ENCODE measurements at regions not wholly inside any gene's neighbourhood (a gene's known extent, or its start where the extent isn't known, plus 50 kb on each side); places are given as distances from the start of the nearest gene placed in this dataset.
A peak's percentile ranks its signal among the peaks of the same experiment; 100 is the strongest.

- no peak for DNase-seq
These were observed 131.2 kb upstream of the CYP1B1 start for GRCh38 chr2:38207168-38207567.

GRCh38 chr2:38203446-38203810 is 127.5 kb upstream of the CYP1B1 start:
- DNase-seq: no peak

DNA sequence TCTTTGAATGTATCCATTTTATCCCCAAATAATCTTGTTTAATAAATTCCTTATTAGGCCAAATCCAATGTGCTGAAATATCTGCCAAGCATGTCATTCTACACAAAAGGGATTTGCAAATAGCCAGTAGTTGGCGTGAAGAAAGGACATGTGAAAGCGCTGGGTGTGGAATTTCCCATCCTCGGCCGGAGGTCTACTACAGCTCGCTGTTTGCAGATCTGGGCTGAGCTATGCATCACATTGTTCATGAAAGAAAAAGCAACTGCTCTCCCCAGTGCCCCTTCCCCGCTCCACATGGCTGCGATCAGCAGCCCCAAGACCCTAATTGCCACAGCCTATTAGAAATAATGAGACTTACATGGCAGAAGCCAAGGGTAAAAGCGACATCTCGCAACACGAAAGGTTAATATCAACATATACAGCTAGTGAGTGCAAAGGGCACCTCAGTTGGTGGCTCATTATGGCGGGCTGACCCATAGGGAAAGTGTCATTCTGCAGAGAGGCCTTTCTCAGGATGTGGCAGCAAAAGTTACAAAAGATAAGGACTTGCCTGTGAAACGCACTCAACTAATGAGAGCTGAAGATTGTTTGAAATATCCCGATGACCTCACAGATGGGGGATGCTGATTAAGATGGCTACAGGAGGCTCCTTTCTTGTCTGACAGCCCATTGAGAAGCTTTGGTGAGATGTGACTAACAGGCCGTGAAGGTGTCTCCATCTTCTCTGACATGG is 126.9 kb upstream of the CYP1B1 start:
- DNase-seq: no peak

GRCh38 chr2:38201784-38202183 is 125.8 kb upstream of the CYP1B1 start:
- DNase-seq: no peak

GRCh38 chr2:38200598-38200997 is 124.6 kb upstream of the CYP1B1 start:
- no peak for DNase-seq

- no peak for DNase-seq
These were observed 123.2 kb upstream of the CYP1B1 start for GRCh38 chr2:38199127-38199526.

- no peak for DNase-seq
These were observed 118.8 kb upstream of the CYP1B1 start for GRCh38 chr2:38194751-38195150.

GRCh38 chr2:38192976-38193375 is 117.0 kb upstream of the CYP1B1 start:
- no peak for DNase-seq

- DNase-seq: no peak
These were observed 116.1 kb upstream of the CYP1B1 start for GRCh38 chr2:38192046-38192445.

DNA sequence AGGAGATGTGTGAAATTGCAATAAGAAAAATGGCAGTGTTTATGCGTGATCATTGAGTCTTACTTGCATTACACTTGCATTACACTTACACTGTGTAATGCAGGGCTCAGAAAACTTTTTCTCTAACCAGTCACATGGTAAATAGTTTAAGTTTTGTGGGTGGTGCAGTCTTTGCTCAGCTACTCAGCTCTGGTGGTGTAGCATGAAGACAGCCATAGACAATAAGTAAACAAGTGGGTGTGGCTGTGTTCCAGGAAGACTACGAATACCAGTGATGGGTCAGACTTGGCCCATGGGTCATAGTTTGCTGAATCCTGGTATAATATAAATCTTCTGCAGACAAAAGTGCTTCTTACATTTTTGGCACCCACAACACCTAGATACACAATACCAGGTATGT is 115.6 kb upstream of the CYP1B1 start:
- no peak for DNase-seq

DNA sequence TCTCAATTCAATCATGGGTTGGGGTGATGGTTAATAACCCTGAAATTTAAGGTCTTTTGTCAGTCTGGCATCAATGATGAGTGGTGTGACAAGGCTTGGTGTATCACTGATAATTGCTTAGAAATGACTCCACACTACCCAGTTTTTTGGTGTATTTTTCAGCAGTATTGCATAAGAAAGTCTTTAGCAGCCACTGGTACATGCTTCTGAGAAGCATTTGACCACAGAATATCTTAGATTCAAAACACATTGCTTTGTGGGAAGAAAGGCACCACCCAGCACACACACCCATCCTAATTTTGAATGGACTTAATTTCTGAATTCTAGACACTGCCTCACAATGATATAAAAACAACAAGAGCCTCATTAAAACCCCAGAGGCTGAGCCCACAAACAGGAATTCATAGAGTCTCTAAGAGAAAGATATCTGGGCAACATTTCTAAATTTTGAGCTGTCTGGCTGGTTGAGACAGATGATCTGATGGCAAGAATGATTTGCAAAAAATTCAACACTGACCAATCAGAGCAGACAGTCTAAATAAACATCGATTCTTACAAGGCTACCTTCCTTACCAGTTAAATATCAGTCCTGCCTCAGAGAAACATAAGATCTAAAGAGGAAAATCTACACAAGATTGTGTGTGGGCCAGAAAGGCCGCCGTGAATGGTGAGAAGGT is 114.7 kb upstream of the CYP1B1 start:
- no peak for DNase-seq

DNA sequence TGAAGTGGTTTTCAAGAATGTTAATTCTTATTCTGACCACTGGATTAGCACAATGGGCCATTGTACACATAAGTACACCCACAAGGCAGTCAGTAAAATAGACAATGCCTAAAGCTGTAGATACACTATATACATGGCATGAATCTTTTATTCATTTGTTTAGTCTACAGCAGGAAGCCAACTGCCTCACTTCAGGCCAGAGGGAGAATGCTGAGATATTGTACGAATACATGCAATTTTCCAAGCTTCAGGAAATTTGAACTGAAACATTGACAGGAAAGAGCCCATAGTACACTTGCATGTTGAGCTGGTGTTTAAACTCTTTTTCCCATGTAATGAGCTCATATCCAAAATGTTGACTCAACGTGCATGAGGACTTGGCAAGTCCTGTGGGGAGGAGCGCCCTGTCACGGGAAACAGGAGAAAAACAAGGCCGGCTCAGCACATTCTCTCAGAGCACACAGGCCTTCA is 111.6 kb upstream of the CYP1B1 start:
- DNase-seq: no peak

DNA sequence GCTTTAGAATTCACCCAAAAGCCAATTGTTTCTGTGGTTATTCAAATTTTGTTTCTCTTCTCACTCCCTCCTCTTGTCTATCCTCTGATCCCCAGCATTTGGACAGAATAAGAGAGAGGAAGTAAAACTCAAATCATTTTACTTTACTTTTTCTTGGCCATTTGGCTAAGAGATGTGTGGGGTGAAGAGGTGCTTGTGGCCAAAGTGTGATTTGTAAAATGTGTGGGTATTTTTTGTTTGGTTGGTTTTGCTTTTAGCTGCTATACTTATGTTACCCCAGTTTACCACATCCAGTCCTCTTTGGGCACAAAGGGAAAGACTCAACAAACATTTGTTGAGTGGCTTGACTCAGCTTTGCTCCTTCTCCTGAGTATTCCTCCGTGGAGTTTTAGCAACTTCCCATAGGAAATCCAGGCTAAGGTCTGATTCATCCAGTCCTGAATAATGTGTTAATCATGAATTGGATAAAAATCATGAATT is 109.1 kb upstream of the CYP1B1 start:
- no peak for DNase-seq

- no peak for DNase-seq
These were observed 106.6 kb upstream of the CYP1B1 start for GRCh38 chr2:38182492-38183003.

- DNase-seq: no peak
These were observed 106.0 kb upstream of the CYP1B1 start for GRCh38 chr2:38181806-38182491.

- DNase-seq: no peak
These were observed 104.8 kb upstream of the CYP1B1 start for GRCh38 chr2:38180754-38181153.

- DNase-seq: peak in 3 of 58 donors; percentile 4 to 10 (median 8)
These were observed 102.8 kb upstream of the CYP1B1 start for GRCh38 chr2:38178556-38179419.

- peak in 4 of 58 donors; percentile 6 to 35 (median 21) for DNase-seq
These were observed 102.2 kb upstream of the CYP1B1 start for GRCh38 chr2:38178119-38178518.

DNA sequence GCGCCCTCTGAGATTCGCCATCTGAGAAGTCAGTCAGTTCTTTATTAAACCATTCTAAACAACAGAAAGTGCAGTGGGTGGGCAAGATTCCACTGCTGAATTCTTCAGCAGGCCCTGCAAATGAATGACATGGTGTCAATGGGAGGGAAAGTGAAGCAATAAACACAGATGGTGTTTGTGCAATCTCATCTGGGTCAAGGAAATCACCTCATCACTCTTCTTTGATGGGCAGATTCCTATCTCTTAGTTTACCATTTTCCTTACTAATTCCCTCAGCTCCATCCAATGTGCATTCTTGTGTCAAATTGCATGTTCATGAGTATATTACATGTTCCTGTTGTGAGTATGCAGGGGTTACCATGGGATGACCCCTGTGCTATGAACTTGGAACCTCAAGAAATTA is 100.7 kb upstream of the CYP1B1 start:
- DNase-seq: no peak

DNA sequence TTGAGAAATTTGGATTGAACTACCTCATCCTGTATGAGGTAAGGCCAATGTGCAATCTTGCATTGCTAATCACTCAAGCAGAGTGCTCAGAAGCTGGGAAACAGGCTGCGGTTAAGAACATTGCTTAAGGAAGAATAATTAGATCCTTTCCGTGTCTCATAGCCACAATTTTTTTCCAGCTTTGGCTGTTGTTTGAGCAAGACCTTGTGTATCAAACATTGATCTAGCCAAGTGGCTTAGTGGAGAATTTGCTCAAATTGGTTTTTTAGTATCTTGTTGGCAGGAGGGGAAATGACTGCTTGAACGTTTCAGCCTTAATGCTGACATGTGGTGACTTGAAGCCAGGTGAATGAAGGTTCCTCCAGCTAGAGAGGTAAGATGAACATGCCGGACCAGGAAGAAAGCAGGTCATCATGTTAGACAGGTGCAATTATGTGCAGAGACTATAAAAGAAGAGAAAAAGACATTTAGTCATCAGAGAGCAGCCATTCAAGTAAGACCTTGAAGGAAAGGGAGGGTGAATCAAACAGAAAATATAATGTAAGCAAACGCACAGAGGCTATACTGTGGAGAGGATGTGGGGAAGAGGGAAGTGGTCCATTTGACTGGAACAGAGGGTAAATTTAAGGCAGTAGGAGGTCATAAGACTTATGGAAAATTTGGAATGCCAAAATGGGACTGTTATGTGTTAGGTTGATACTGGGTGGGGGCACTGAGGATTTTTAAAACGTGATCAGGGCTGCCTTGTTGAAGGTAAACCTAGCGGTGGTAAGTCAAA is 98.9 kb upstream of the CYP1B1 start:
- DNase-seq: no peak

All from anterior cingulate cortex (tissue), 58 donors.